NCI-H2107 treated with DMSO at 0.1 percent for 48 hours (cell line): ENCODE measurements at regions not wholly inside any gene's neighbourhood (a gene's known extent, or its start where the extent isn't known, plus 50 kb on each side); places are given as distances from the start of the nearest gene placed in this dataset.
A peak's percentile ranks its signal among the peaks of the same experiment; 100 is the strongest.

Experiments
- DNase-seq: peaks from one replicate; lab custom pipeline; 2025; ENCODE audit not compliant: unreplicated experiment; lab: John Stamatoyannopoulos, UW

- DNase-seq, result no peak
Observed at GRCh38 chr11:20311444-20311843, 52.1 kb upstream of the HTATIP2 start.

GRCh38 chr11:20310596-20311394 lies 52.7 kb upstream of the HTATIP2 start:
- DNase-seq, result no peak

GRCh38 chr11:20310137-20310536 lies 53.4 kb upstream of the HTATIP2 start:
- DNase-seq, result no peak

GRCh38 chr11:20309231-20310025 lies 54.1 kb upstream of the HTATIP2 start:
- DNase-seq, result no peak

GRCh38 chr11:20308601-20309000 lies 54.9 kb upstream of the HTATIP2 start:
- no peak for DNase-seq

- DNase-seq, result no peak
Observed at GRCh38 chr11:20303391-20303965, 60.0 kb upstream of the HTATIP2 start.

- DNase-seq, result no peak
Observed at GRCh38 chr11:20293992-20294391, 69.5 kb upstream of the HTATIP2 start.

- DNase-seq, result no peak
Observed at GRCh38 chr11:20293531-20293930, 70.0 kb upstream of the HTATIP2 start.

GRCh38 chr11:20289732-20290131 lies 73.8 kb upstream of the HTATIP2 start:
- no peak for DNase-seq

GRCh38 chr11:20283475-20283874 lies 80.0 kb upstream of the HTATIP2 start:
- DNase-seq, result no peak

GRCh38 chr11:20278727-20279126 lies 84.8 kb upstream of the HTATIP2 start:
- no peak for DNase-seq

- DNase-seq, result no peak
Observed at GRCh38 chr11:20277014-20277413, 86.5 kb upstream of the HTATIP2 start.

- no peak for DNase-seq
Observed at GRCh38 chr11:20275987-20276965, 87.2 kb upstream of the HTATIP2 start.

- peak; percentile 73 for DNase-seq
Observed at GRCh38 chr11:20274031-20274430, 89.5 kb upstream of the HTATIP2 start.

GRCh38 chr11:20261526-20261925 lies 101.3 kb upstream of the DBX1 start:
- no peak for DNase-seq

- DNase-seq, result no peak
Observed at GRCh38 chr11:20260307-20260706, 100.0 kb upstream of the DBX1 start.

GRCh38 chr11:20259506-20259905 lies 99.2 kb upstream of the DBX1 start:
- no peak for DNase-seq

- no peak for DNase-seq
Observed at GRCh38 chr11:20258376-20258895, 98.2 kb upstream of the DBX1 start.

GRCh38 chr11:20256925-20257324 lies 96.7 kb upstream of the DBX1 start:
- no peak for DNase-seq

- no peak for DNase-seq
Observed at GRCh38 chr11:20253796-20254195, 93.5 kb upstream of the DBX1 start.

- DNase-seq, result no peak
Observed at GRCh38 chr11:20251496-20251895, 91.2 kb upstream of the DBX1 start.
